Retinal pigment epithelial cell (primary cell): ENCODE measurements at regions not wholly inside any gene's neighbourhood (a gene's known extent, or its start where the extent isn't known, plus 50 kb on each side); places are given as distances from the start of the nearest gene placed in this dataset.

ENCODE experiments used
- DNase-seq: peaks from one replicate; pipeline ENCODE4 v3.0.0-alpha.2; 2010; ENCODE audit warnings: low read depth
- H3K4me3 ChIP-seq: 2 replicates; pipeline ENCODE4 v1.5.1; 2011; ENCODE audit warnings: mild to moderate bottlenecking, low read length, control low read depth, moderate library complexity
- CTCF ChIP-seq: conservative IDR thresholded peaks from 2 replicates; pipeline ENCODE4 v1.5.1; 2011; ENCODE audit warnings: low read depth, low read length, control low read depth, inconsistent platforms

GRCh38 chr9:7533376-7534090 is 266.0 kb downstream of the DMAC1 start:
- no peak overlapping the region for H3K4me3 ChIP-seq
- DNase-seq, result no peak
- TF ChIP-seq CTCF, result no peak

GRCh38 chr9:7523426-7524043 is 276.0 kb downstream of the DMAC1 start:
- no peak for DNase-seq
- no peak for TF ChIP-seq CTCF
- H3K4me3 ChIP-seq, result no peak overlapping the region

- no peak for DNase-seq
- TF ChIP-seq CTCF, result no peak
- H3K4me3 ChIP-seq, result no peak overlapping the region
Measured at GRCh38 chr9:7520396-7520795, 279.2 kb downstream of the DMAC1 start.

- no peak for DNase-seq
- no peak for TF ChIP-seq CTCF
- no peak overlapping the region for H3K4me3 ChIP-seq
Measured at GRCh38 chr9:7516376-7516775, 283.2 kb downstream of the DMAC1 start.

- no peak for TF ChIP-seq CTCF
- H3K4me3 ChIP-seq, result no peak overlapping the region
- DNase-seq, result no peak
Measured at GRCh38 chr9:7510199-7510598, 289.4 kb downstream of the DMAC1 start.

DNA sequence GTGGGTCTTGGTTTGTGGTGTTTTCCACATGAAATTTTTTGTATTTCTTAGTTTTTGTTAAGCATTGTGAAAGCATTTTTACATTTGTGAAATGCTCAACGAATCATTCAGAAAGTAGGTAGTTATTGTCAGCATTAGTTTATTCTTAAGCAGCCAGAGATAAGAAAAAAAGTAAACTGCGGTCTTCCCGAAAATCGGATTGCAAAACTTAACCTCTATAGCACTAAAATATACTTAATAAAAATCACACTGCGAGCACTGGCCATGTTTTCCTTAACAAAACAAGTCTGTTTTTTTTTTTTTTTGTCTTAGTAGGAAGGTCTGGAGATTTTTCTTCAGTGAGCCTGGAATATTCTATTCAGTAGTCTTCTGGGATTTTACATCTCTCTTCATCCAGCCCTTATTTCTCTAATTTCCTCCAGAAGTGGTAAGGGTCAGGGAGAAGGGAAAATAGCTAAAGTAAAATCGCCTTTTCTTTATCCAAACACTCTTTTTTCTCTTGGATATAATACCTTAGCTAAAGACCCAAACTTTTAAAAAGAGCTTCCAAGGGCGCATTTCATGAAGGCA is 289.9 kb downstream of the DMAC1 start:
- TF ChIP-seq CTCF, result no peak
- no peak overlapping the region for H3K4me3 ChIP-seq
- no peak for DNase-seq

GRCh38 chr9:7508516-7508915 is 291.1 kb downstream of the DMAC1 start:
- H3K4me3 ChIP-seq, result no peak overlapping the region
- TF ChIP-seq CTCF, result no peak
- DNase-seq, result no peak
